ENCODE measurements at regions not wholly inside any gene's neighbourhood (a gene's known extent, or its start where the extent isn't known, plus 50 kb on each side); places are given as distances from the start of the nearest gene placed in this dataset.

DNA sequence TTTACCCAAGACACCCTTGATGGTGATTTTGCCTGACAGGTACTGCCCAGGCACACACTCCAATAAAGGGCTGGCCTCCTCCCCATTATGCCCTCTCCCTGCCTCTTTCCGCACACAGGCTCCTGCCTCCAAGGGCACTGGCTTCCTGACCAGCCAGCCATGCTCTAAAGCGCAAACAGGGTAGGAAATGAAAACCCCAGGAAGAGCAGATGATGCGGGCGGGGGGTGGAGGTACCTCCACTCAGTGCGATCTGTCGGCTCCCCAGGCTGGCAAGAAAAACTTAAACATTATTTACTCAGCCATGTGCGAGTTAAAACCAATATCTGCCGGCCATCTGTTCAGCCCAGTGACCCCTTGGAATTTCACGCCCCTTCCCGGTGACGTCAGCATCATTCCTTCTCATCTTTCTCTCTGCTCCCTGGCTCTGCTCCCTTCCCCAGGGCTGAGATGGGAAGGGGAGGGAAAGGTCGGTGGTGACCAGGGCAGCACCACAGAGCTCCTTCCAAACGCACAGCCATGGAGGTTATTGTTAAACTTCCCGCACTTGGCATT, 262.5 kb downstream of the CBLN1 start:
- Histone ChIP-seq H3K27ac (ENCODE audit: low read length) (no peak overlapping the region), H3K9ac (ENCODE audit: low read length in 2 of 2) (no peak overlapping the region), H3K9me3 (ENCODE audit: control insufficient read depth in 2 of 2, low read length in 2 of 2) (no peaks in the 10 kb centered on the region), H3K27me3 (ENCODE audit: control insufficient read depth in 1 of 2, insufficient read depth in 2 of 2, low read length in 2 of 2) (peaks cover 0 to 10% of the 10 kb centered on the region in 2 donors), H3K4me3 (ENCODE audit: low read length in 2 of 2) (no peak overlapping the region), H3K36me3 (ENCODE audit: control insufficient read depth in 2 of 2, insufficient read depth in 2 of 2, low read length in 2 of 2) (no peaks in the 10 kb centered on the region), H3K4me1 (ENCODE audit: control insufficient read depth, insufficient read depth, low read length) (peaks cover 20% of the 10 kb centered on the region)

- H3K27ac ChIP-seq (ENCODE audit: low read length): no peak overlapping the region
- H3K4me3 ChIP-seq (ENCODE audit: low read length in 2 of 2): no peak overlapping the region
- H3K9me3 ChIP-seq (ENCODE audit: control insufficient read depth in 2 of 2, low read length in 2 of 2): no peaks in the 10 kb centered on the region
- H3K27me3 ChIP-seq (ENCODE audit: control insufficient read depth in 1 of 2, insufficient read depth in 2 of 2, low read length in 2 of 2): peaks cover 0 to 10% of the 10 kb centered on the region in 2 donors
- H3K4me1 ChIP-seq (ENCODE audit: control insufficient read depth, insufficient read depth, low read length): peaks cover 17% of the 10 kb centered on the region
- H3K36me3 ChIP-seq (ENCODE audit: control insufficient read depth in 2 of 2, insufficient read depth in 2 of 2, low read length in 2 of 2): no peaks in the 10 kb centered on the region
- H3K9ac ChIP-seq (ENCODE audit: low read length in 2 of 2): no peak overlapping the region
Observed at GRCh38 chr16:49018259-49018931, 263.2 kb downstream of the CBLN1 start.

- Histone ChIP-seq H3K36me3 (ENCODE audit: control insufficient read depth in 2 of 2, insufficient read depth in 2 of 2, low read length in 2 of 2) (no peaks in the 10 kb centered on the region), H3K4me3 (ENCODE audit: low read length in 2 of 2) (no peak overlapping the region), H3K27ac (ENCODE audit: low read length) (no peak overlapping the region), H3K9me3 (ENCODE audit: control insufficient read depth in 2 of 2, low read length in 2 of 2) (no peaks in the 10 kb centered on the region), H3K4me1 (ENCODE audit: control insufficient read depth, insufficient read depth, low read length) (peaks cover 11% of the 10 kb centered on the region), H3K27me3 (ENCODE audit: control insufficient read depth in 1 of 2, insufficient read depth in 2 of 2, low read length in 2 of 2) (peaks cover 0 to 10% of the 10 kb centered on the region in 2 donors), H3K9ac (ENCODE audit: low read length in 2 of 2) (no peak overlapping the region)
Observed at GRCh38 chr16:49017501-49017900, 264.1 kb downstream of the CBLN1 start.

- no peaks in the 10 kb centered on the region for H3K9me3 ChIP-seq (ENCODE audit: control insufficient read depth in 2 of 2, low read length in 2 of 2)
- H3K27ac ChIP-seq (ENCODE audit: low read length): no peak overlapping the region
- peaks cover 0 to 10% of the 10 kb centered on the region in 2 donors for H3K27me3 ChIP-seq (ENCODE audit: control insufficient read depth in 1 of 2, insufficient read depth in 2 of 2, low read length in 2 of 2)
- no peaks in the 10 kb centered on the region for H3K36me3 ChIP-seq (ENCODE audit: control insufficient read depth in 2 of 2, insufficient read depth in 2 of 2, low read length in 2 of 2)
- no peak overlapping the region for H3K4me3 ChIP-seq (ENCODE audit: low read length in 2 of 2)
- H3K4me1 ChIP-seq (ENCODE audit: control insufficient read depth, insufficient read depth, low read length): peaks cover 11% of the 10 kb centered on the region
- H3K9ac ChIP-seq (ENCODE audit: low read length in 2 of 2): no peak overlapping the region
Observed at GRCh38 chr16:49016461-49016860, 265.2 kb downstream of the CBLN1 start.

DNA sequence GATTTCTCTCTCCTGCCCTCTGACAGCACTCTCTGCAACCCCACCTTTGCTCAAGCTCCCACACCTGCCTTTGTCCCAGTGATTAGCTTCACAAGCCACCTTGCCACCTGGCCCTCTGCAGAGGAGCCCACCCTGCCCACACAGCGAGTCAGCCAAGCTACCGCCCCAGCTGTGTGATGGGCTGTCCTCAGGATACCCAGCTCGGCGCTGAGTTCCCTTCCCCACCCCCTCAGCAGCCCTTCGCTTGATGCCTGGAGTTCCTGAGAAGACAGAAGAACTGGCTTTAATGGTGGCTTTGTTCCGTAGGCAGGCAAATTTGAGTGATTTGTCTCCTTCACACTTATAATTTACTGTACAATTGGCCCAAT, 266.4 kb downstream of the CBLN1 start:
- H3K27ac ChIP-seq (ENCODE audit: low read length): no peak overlapping the region
- no peak overlapping the region for H3K9ac ChIP-seq (ENCODE audit: low read length in 2 of 2)
- H3K4me3 ChIP-seq (ENCODE audit: low read length in 2 of 2): no peak overlapping the region
- H3K9me3 ChIP-seq (ENCODE audit: control insufficient read depth in 2 of 2, low read length in 2 of 2): no peaks in the 10 kb centered on the region
- H3K4me1 ChIP-seq (ENCODE audit: control insufficient read depth, insufficient read depth, low read length): peaks cover 5% of the 10 kb centered on the region
- H3K36me3 ChIP-seq (ENCODE audit: control insufficient read depth in 2 of 2, insufficient read depth in 2 of 2, low read length in 2 of 2): no peaks in the 10 kb centered on the region
- peaks cover 2 to 10% of the 10 kb centered on the region in 2 donors for H3K27me3 ChIP-seq (ENCODE audit: control insufficient read depth in 1 of 2, insufficient read depth in 2 of 2, low read length in 2 of 2)

DNA sequence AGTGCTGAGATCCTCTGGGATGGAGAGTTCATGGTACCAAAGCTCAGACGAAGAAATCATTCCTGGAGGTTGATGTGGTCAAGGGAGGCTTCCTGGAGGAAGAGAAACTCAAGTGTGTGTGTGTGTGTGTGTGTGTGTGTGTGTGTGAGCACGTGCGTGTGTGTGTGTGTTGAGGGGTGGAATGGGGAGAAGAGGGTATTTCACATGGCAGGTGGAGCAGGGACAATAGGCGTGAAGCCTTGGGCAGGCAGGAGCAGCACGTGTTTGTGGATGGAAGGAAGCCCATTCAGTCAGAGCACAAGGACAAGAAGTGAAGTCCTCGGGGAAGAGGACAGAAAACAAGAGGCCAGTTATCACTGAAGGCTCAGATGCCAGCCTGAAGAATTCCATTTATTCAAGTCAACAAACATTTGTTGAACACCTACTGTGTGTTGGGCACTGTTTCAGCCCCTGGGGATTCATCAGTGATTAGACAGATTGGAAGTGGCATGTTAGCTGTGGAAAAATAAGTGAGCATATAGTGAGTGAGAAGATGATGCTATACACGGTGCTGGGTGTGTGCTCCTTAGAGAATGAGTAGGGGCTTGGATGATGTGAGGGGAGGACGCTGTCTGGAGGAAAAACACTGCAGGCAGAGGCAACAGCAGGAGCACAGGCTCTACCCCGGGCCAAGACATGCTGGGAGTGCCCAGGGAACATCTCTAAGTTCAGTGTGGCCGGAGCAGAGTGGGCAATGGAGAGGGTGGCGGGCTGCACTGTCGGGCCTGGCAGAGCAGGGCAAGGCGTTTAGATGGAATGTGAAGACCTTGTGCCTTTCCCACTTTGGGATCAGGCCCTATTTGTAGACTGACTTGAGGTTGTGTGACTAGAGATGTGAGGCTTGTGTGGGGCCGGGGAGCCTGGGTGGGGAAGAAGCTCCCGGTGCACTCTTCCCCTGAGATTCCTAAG, 267.1 kb downstream of the CBLN1 start:
- Histone ChIP-seq H3K27ac (ENCODE audit: low read length) (no peak overlapping the region), H3K4me3 (ENCODE audit: low read length in 2 of 2) (no peak overlapping the region), H3K9me3 (ENCODE audit: control insufficient read depth in 2 of 2, low read length in 2 of 2) (no peaks in the 10 kb centered on the region), H3K27me3 (ENCODE audit: control insufficient read depth in 1 of 2, insufficient read depth in 2 of 2, low read length in 2 of 2) (peaks cover 2 to 10% of the 10 kb centered on the region in 2 donors), H3K36me3 (ENCODE audit: control insufficient read depth in 2 of 2, insufficient read depth in 2 of 2, low read length in 2 of 2) (no peaks in the 10 kb centered on the region), H3K4me1 (ENCODE audit: control insufficient read depth, insufficient read depth, low read length) (peaks cover 4% of the 10 kb centered on the region), H3K9ac (ENCODE audit: low read length in 2 of 2) (no peak overlapping the region)

DNA sequence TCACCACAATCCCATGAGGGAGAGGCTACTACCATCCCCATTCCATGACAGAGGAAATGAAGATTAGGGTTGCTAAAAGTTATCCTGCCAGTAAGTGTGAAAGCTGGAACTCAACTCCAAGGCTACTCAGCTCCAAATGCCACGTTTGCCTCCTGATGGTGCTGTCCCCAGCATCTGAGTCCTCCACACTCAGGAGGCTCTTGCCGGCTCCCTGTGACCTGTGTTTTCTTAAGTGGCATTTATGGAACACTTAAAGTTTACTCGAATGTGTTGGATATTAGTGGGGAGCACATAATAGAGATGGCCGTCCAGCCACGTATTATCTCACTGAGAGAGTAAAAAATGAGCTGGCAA, 267.9 kb downstream of the CBLN1 start:
- Histone ChIP-seq H3K9ac (ENCODE audit: low read length in 2 of 2) (no peak overlapping the region), H3K27me3 (ENCODE audit: control insufficient read depth in 1 of 2, insufficient read depth in 2 of 2, low read length in 2 of 2) (peaks cover 2% of the 10 kb centered on the region in 2 donors), H3K4me3 (ENCODE audit: low read length in 2 of 2) (no peak overlapping the region), H3K36me3 (ENCODE audit: control insufficient read depth in 2 of 2, insufficient read depth in 2 of 2, low read length in 2 of 2) (no peaks in the 10 kb centered on the region), H3K27ac (ENCODE audit: low read length) (no peak overlapping the region), H3K9me3 (ENCODE audit: control insufficient read depth in 2 of 2, low read length in 2 of 2) (no peaks in the 10 kb centered on the region), H3K4me1 (ENCODE audit: control insufficient read depth, insufficient read depth, low read length) (peaks cover 4% of the 10 kb centered on the region)

DNA sequence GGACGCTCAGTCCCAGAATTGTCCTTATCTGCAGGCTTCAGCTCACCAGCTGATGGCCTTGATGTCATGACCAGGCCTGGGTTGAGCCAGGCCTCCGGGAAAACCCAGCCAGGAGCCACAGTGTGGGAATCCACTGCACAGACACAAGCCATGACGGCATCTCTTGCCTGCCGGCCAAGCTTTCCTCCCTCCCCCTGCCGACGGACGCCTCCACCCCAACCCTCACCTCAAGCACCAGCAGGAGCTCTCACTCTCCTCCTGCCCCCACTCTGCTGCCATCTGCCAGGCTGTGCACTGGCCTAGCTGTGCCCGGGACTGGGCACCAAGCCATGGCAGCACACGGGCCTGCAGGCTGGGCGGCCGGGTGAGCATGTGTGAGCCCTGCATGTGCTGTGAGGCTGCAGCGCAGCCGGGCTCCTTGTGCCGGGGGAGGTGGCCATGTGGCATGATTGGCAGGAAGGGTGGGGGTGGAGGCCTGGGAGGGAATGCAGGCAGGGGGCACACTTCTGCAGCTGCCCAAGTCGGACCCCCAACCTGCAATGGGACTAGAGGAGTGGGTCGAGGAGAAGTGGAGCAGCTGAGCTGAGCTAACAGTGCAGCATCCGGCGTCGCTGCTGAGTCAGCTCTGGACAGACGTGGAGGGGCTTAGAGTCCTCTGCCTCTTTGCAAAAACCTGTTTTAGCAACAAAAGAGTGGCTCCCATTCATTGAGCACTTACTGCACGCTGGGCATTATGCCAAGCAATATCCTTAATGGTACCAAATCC, 268.5 kb downstream of the CBLN1 start:
- Histone ChIP-seq H3K9me3 (ENCODE audit: control insufficient read depth in 2 of 2, low read length in 2 of 2) (no peaks in the 10 kb centered on the region), H3K4me3 (ENCODE audit: low read length in 2 of 2) (no peak overlapping the region), H3K27me3 (ENCODE audit: control insufficient read depth in 1 of 2, insufficient read depth in 2 of 2, low read length in 2 of 2) (peaks cover 0 to 2% of the 10 kb centered on the region in 2 donors), H3K4me1 (ENCODE audit: control insufficient read depth, insufficient read depth, low read length) (peaks cover 4% of the 10 kb centered on the region), H3K36me3 (ENCODE audit: control insufficient read depth in 2 of 2, insufficient read depth in 2 of 2, low read length in 2 of 2) (no peaks in the 10 kb centered on the region), H3K27ac (ENCODE audit: low read length) (no peak overlapping the region), H3K9ac (ENCODE audit: low read length in 2 of 2) (no peak overlapping the region)

GRCh38 chr16:49011901-49012300, 269.7 kb downstream of the CBLN1 start:
- Histone ChIP-seq H3K27me3 (ENCODE audit: control insufficient read depth in 1 of 2, insufficient read depth in 2 of 2, low read length in 2 of 2) (peaks cover 0 to 2% of the 10 kb centered on the region in 2 donors), H3K9me3 (ENCODE audit: control insufficient read depth in 2 of 2, low read length in 2 of 2) (no peaks in the 10 kb centered on the region), H3K4me1 (ENCODE audit: control insufficient read depth, insufficient read depth, low read length) (peaks cover 4% of the 10 kb centered on the region), H3K9ac (ENCODE audit: low read length in 2 of 2) (no peak overlapping the region), H3K4me3 (ENCODE audit: low read length in 2 of 2) (no peak overlapping the region), H3K27ac (ENCODE audit: low read length) (no peak overlapping the region), H3K36me3 (ENCODE audit: control insufficient read depth in 2 of 2, insufficient read depth in 2 of 2, low read length in 2 of 2) (no peaks in the 10 kb centered on the region)

DNA sequence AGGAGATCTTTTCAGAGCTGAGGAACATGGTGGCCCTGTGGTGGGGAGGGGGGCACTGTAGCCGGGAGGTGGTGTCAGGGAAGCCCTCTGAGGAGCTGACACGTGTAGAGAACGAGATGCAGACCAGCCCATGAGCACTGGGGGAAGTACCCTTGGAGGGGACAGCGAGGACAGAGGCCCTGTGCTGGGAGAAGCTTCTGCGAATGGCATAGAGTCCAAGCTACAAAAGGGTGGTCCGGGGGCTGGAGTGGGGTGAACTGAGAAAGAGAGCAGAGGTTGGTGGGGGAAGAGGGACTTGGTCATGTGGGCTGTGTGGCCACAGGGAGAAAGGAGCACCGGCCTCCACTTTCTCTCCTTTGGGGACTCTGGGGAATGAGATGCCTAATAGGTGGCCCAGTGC, 270.8 kb downstream of the CBLN1 start:
- Histone ChIP-seq H3K9ac (ENCODE audit: low read length in 2 of 2) (no peak overlapping the region), H3K4me1 (ENCODE audit: control insufficient read depth, insufficient read depth, low read length) (peaks cover 4% of the 10 kb centered on the region), H3K27ac (ENCODE audit: low read length) (no peak overlapping the region), H3K9me3 (ENCODE audit: control insufficient read depth in 2 of 2, low read length in 2 of 2) (no peaks in the 10 kb centered on the region), H3K27me3 (ENCODE audit: control insufficient read depth in 1 of 2, insufficient read depth in 2 of 2, low read length in 2 of 2) (peaks cover 0 to 2% of the 10 kb centered on the region in 2 donors), H3K4me3 (ENCODE audit: low read length in 2 of 2) (no peak overlapping the region), H3K36me3 (ENCODE audit: control insufficient read depth in 2 of 2, insufficient read depth in 2 of 2, low read length in 2 of 2) (no peaks in the 10 kb centered on the region)

All from stomach smooth muscle (tissue), 2 donors.